KG1 (cell line): ENCODE measurements at regions not wholly inside any gene's neighbourhood (a gene's known extent, or its start where the extent isn't known, plus 50 kb on each side); places are given as distances from the start of the nearest gene placed in this dataset.
"Not testable (repeated sequence)": the region's sequence is repeated elsewhere in the genome, so short reads cannot be mapped to it uniquely, and the experiment has no call there.

Experiments
- DNase-seq: peaks from one replicate; lab custom pipeline; 2025; lab: John Stamatoyannopoulos, UW

DNA sequence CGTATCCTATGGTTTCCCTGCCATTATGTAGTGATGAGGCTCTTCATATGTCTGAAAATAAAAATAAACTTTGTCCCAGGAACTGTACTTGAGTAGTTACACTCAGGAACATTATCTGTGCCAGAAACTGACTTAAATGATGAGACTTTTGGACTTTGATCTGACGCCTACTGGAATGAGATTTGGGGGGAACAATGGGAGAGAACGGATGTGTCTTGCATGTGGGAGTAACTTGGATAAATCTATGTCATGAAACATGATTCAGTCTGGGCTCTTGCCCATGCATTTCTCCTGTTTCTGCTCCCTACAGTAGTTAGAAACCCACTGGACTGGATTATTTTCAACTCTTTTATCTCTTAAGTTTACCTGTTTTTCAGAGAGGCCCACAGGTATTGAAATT lies 2351.4 kb downstream of the PCDH7 start:
- no peak for DNase-seq

DNA sequence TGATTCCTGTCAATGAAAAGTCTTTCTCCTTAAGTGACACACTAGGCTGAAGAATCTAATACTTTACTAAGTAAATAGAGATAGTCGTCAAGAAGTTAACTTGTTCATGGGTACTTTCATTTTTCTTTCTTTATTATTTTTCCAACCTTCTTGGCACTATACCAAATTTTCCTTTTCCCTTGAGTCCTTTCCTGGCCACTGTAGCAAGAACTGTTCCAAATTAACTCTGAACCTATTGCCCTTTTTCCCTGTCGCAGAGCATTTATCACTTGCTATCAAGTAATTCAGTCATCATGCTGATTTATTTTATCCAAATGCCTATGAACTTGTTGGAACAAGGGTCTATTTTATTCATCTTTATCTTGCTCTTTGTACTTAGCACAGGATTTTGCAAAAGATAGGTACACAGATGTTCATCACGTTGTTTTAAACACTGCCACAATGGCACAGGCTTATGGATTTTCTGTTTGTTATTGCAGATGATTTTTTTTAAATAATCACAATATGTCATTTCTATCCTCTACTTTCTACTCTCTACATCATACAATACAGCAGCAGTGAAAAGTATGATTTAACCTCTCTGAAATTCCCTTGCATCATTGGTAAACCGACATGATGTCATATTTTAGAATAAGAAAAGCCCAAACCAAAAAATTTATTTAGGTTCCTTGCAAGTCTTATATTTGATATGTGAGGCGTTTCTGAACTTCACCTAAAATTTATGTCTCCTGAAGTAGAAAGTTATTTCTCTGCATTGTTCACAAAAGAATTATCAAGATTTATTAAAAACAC lies 2352.3 kb downstream of the PCDH7 start:
- DNase-seq, result no peak

DNA sequence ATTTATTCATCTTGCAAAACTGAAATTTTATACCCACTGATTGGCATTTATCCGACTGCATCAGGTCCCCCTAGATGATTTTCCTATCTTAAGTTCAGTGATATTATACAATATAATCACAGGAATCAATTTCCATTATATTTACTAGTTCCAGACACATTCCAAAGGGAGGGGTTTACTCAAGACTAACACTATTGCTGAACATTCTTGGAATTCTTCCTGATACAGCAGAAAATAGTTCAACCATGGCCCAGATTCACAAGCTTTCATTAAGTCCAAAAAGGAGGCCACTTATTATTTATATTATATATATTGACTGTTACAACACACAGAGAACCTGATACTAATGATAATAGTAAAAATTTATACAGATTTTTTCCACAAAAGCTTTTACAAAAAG lies 2353.6 kb downstream of the PCDH7 start:
- no peak for DNase-seq

DNA sequence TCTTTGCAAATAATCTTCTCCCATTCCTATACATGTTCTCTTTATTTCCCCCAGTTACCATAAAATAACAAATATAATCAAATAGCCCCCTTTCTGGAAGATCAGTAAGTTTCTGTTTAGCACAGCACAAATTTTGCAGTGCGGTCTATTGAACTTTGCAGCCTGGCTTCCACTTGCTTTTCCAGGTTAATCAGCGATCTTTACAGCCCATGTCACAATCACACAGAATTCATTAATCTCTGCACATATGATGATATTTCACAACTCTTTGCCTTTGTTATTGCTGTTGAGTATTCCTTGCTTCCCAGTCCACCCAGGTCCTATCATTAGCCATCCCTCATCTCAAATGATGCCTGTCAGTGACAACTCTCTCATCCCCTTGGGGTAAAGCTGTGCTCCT lies 2358.0 kb downstream of the PCDH7 start:
- no peak for DNase-seq

DNA sequence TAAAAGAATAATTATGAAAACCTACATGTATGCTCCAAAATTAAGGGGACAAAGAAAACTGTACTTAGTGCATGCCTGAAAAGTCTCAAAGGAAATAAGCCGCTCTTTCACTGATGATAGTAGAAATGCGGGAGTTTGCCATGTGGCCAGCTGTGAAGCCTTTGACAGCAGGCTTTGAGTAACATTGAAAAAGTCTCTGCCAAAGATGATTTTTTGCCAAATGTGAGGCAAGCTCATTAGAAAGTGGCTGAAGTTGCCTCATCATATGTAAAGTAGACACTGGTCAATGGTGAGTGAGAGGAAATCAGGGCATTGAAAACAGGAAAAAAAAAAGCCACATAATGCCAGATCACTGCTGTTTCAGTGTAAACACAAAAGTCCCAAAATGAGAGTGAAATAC lies 2360.1 kb downstream of the PCDH7 start:
- no peak for DNase-seq

DNA sequence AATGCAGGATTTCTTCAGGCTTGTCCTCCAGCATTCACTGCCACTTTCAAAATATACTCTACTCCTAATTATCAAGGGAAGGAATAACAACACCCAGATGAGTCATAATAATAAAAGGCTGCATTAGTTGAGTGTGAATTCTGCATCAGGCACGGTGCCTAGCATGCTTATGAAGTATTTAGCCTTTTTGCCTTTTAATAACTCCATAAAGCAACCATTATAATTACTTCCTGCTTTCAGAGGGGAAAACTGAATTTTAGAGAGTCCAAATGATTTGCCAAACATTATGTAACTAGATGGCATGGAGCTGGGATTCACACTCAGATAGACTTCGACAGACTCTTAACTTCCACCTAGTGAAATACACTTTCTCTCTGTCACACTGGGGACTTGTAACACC lies 2365.5 kb downstream of the PCDH7 start:
- no peak for DNase-seq

DNA sequence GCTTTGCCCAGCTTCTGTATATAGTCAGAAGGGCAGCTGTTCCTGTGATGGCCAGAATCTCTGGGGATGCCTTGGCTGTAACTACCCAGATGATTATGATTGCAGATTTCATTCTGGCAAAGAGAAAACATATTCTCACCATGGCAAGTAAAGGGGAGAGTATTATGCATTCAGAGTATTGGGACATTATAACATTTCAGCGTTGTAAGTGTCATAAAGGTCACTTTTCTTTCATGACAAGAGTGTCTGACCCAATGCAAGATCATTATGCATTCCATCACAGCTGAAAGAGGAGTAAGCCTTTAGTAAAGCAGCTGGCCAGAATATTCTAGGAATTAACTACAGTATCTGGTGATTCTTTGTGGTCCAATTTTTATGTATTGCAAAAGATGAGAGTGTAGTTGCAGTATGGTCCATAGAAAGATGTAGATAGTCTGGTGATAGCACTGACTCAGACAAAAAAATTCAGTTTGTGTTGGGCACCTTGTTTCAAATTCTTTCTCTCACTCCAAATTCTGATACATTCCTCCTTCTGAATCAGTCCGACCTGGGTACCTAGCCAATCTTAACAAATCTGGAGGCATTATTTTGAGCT lies 2366.3 kb downstream of the PCDH7 start:
- no peak for DNase-seq

DNA sequence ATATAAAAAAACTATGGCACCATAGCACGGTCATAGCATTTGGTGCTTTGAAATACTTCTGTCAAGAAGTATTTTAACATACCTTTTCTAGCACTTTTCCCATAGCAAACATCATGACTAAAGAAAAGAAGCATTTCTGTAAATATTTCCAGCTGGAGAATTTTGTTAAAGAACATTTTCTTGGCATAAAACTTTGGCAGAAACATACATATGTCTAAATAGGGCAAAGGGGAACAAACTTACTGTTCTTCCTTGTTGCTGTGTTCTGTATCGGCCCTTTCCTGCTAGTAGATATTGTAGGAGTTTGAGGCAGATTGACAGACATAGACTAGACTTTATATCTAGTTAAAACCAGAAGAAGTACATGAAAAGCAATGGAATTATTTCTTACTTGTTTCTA lies 2368.5 kb downstream of the PCDH7 start:
- DNase-seq, result no peak

DNA sequence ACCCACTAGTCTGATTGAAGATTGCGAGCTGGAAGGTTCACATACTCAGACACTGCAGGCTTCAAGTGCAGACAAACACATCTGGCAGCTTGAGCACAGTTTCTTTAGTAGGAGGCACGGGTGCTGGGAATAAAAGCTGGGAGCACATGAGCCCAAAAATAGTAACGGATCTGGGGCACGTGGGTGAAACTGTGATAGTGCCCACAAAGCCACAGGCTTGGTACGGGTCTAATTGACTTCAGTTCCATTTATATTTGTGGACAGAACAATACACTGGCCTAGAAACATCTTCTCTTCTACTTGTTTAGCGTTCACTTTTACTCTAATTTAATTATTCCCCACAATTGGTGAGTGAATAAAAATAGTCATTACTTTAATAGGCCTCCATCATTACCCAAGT lies 2370.7 kb downstream of the PCDH7 start:
- DNase-seq, result no peak

DNA sequence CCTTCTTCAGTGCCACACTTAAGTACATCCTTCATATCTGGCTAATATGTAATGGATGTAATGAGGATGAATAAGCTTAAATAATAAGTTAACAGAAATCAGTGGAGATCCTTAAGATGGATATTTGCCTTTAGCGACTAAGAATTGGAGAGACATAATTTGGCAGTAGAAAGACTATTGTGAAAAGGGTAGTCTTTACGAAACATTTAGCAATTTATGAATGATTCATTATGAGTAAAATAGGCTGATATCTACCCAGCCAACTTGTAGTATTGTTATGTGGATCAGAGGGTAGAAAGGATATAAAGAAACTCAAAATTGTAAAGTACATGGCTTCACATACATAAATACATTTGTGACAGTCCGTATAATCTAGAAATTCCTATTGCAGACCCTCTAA lies 2371.8 kb downstream of the PCDH7 start:
- DNase-seq, result no peak

DNA sequence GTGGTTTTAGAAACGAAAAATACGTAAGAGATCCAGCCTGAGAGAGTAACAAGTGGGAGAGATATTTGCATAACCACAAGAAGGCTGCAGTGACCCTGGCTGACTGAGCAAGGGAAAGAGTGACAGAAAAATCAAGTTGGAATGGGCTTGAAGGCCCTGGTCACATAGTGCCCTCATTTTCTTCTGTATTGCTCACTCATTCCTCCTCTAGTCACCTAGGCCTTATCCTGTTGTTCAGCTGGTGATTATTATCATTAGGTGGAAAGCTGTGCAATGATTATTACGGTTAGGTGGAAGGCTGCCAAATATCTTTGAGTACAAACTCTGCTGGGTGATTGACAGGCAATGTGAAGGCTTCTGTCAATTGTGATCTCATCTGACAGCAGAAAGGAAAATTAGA lies 2384.1 kb downstream of the PCDH7 start:
- DNase-seq, result no peak

DNA sequence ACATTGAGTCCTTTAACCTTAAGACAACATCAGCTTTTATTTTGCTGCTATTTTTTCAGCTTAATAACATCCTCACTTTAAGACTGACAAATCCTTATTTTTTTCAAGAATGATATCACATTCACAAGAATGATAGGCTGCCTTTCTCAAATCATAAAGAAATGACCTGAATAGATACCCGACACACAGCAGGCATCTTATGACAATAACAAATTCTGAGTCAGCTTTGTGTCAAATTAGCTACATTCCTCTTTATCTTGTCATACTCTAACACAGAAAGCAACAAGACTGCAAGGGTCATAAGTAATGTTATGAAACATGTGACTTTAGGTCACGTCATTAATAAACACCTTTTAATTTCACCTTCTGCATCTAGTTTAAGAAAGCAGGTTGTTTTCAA lies 2387.6 kb downstream of the PCDH7 start:
- DNase-seq, result no peak

DNA sequence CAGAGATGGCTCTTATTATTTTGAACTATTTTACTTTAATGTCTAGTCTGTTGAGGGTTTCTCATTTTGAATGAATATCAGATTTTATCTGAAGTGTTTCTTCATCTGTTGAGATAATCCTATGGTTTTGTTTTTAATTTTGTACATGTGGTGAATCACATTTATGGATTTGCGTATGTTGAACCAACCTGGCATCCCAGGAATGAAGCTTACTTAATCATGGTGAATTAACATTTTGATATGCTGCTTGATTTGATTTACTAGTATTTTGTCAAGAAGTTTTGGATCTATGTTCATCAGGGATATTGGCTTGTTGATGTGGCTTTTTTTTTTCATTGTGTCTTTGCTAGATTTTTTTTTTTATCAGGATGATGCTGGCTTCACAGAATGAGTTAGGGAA lies 2390.9 kb downstream of the PCDH7 start:
- no peak for DNase-seq

DNA sequence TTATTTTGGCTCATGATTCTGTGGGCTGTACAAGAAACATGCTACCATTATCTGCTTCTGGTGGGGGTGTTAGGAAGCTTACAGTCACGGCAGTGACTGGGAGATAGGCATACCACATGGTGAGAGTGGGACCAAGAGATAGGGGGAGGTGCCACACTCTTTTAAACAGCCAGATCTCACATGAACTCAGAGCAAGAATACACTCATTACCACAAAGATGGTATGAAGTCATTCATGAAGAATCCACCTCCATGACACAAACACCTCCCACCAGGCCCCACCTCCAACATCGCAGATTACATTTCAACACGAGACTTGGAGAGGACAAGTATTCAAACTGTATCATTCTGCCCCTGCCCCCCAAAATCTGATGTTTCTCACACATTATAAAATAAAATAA lies 2396.7 kb downstream of the PCDH7 start:
- DNase-seq, result no peak

DNA sequence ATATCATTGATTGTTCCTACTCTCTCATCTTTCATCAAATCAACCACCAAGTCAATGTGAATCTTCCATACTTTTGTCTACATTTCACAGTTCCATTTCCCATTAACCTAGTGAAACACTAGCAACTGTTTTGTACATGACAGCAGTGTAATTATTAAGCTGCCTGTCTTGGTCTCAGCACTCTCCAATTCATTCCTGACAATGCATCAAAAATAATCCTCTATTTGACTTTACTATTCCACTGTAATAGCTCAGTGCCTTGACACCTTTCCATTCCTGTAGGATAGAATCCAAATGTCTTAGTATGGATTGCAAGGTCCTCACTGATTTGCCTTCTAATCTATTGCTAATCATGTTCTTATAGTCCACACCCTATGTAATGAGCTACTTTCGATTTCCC lies 2405.8 kb downstream of the PCDH7 start:
- no peak for DNase-seq

DNA sequence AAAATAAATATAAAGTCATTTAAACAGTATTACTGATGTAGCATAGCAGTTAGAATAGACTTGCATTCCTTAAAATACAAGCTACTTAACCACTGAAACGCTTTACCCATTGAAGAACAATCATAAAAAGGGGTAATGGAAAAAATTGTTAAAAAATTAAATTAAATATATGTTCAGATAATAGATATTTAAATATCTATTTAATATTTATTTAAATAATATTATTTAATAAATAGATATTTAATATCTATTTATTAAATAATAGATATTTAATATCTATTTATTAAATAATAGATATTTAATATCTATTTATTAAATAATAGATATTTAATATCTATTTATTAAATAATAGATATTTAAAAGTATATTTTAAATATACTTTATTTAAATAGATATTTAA lies 2410.5 kb downstream of the PCDH7 start:
- DNase-seq, result not testable (repeated sequence)

DNA sequence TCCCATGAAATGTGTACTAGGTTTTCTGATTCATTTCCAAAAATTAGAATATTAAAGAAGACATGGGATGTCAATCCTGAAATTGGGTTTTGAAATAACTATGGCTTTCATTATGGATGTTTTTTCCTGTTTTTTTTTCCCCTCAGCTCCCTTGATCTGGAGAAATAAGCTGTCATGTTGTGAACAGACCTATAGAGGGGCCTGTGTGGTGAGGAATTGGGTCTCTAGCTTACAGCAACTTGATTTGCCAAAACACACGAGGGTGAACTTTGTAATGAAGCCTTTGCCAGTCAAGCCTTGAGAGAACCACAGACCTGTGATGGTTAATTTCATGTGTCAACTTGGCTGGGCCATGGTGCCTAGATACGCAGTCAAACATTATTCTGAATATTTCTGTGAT lies 2413.6 kb downstream of the PCDH7 start:
- DNase-seq, result no peak

DNA sequence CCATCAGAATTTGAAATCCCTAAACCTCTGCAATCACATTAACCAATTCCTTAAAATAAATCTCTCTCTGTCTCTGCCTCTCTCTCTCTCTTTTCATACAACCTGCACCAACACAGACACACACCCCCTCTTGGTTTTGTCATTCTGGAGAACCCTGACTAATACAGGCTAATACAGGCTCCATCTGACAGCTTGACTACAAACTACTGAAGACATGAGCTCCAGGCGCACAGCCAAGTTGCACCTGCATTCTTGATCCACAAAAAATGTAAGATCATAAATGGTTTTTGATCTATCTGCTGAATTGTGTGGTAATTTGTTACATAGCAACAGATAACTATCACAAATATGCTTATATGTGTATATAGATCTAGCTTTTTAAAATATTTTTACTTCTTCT lies 2414.2 kb downstream of the PCDH7 start:
- DNase-seq, result no peak

DNA sequence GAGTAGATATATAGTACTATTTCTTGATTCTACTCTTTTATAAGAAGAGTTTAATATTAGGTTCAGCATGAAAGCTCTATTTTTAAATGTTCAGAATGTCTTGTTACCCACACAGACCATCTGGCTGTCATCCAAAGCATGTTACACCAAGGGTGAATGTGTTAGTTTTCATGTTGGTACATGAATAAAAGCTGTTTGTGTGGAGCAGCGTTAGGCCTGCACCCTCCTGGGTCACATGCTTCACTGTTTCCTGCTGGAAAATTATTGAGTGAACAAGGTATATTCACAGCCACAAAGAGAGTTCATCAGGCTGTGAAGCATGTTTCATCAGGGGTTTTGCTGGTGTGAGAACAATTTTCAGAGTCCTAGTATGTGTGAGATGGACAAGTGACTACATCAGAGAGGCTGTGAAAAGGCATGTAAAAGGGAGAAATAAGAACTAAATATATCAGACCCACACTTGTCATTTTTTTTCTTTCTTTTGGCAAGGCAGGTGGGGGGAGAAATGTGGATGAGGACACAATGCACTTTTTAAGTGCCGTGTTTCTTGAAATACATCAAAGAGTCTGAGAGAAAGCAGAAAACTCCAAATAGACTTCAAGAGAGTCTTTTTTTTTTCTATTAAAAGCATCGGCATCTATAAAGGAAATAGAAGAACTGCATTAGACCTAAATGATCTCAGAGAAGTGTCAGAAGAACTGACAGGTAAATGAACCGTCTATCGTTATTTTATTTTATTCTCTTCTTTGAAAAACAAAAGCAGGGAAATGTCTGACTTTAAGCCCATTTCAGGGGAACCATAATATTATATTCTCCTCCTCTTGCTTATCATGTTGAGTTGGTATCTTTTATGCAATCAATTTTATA lies 2429.7 kb downstream of the PCDH7 start:
- no peak for DNase-seq

DNA sequence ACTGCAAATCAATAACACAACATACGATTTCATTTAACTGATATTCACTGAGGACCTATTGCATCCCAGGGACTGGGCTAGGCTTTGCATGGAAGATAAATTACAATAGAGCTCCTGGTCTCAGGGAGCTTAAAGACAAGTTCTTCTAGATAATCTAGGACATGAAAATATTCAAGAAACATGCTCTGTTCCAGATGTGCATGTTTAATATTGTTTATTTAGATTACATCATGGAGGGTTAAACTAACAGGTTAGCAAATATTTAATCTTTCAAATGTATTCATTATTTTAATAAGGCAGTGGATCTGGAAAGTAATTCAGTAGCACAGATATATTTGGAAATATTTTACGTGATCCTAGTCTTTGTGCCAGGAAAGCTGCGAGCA lies 2430.3 kb downstream of the PCDH7 start:
- no peak for DNase-seq

DNA sequence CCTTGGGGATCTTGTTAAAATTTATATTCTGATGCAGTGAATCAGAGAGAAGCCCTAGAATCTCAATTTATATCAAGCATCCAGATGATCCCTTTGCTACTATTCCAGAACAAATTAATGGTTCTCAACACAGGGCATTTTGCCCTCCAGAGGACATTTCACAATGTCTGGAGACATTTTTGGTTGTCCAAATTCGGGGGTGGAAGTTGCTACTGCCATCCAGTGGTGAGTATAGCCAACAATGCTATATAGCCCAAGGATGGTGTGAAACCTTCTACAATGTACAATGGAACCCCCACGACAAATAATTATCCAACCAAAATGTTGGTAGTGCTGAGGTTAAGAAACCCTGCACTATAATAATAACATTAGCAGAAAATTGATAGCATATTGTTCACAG lies 2440.0 kb downstream of the PCDH7 start:
- DNase-seq, result no peak

DNA sequence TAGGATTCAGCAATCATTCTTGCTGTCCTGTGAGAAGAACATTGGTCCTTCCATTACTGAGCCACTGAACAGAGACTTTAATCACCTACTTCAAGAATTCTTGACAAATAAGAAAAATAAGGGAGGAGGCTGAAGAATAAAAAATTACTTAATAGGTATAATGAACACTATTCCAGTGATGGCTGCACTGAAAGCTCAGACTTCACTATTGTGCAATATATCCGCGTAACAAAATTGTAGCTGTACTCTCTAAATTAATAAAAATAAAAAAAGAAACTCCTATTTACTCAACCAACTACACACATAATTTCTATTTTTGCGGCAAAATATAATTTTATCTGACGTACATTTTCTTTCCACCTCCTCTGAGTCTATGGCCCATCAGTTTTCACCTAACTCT lies 2441.0 kb downstream of the PCDH7 start:
- DNase-seq, result no peak

DNA sequence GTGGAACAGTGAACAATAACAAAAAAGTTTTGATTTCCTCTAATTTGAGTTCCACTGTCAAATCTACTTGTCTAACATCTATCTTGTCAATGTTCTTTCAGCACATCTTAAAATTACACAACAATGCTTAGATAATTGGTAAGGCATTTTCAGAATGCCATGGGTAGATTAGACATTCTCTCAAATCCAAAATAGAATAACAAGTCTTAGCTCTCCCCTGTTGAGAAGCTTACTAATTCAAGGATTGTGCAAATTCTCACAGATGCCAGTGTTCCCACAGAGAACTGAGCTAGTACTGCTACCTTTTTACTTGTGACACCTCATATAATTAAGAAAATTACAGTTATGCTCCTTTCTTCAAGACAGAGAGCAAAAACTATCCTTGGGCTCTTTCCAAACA lies 2442.0 kb downstream of the PCDH7 start:
- DNase-seq, result no peak
